Neural crest cell (in vitro differentiated cells): ENCODE measurements at regions not wholly inside any gene's neighbourhood (a gene's known extent, or its start where the extent isn't known, plus 50 kb on each side); places are given as distances from the start of the nearest gene placed in this dataset.

Experiments used
- DNase-seq: peaks from one replicate; pipeline ENCODE4 v3.0.0; 2021; ENCODE audit warnings: low read depth, mixed read lengths, low spot score
- H3K27ac Mint-ChIP-seq: one replicate; pipeline ENCODE4 v1.8.0; 2021; ENCODE audit warnings: mild to moderate bottlenecking, mixed read lengths; ENCODE audit not compliant: unreplicated experiment
- H3K27me3 Mint-ChIP-seq: 2 replicates; pipeline ENCODE4 v1.8.0; 2021; ENCODE audit warnings: low read depth, mild to moderate bottlenecking, mixed read lengths
- H3K36me3 Mint-ChIP-seq: 2 replicates; pipeline ENCODE4 v1.8.0; 2021; ENCODE audit warnings: low read depth, mild to moderate bottlenecking, mixed read lengths
- H3K4me1 Mint-ChIP-seq: 2 replicates; pipeline ENCODE4 v1.8.0; 2021; ENCODE audit warnings: mixed read lengths
- H3K4me3 Mint-ChIP-seq: one replicate; pipeline ENCODE4 v1.8.0; 2021; ENCODE audit warnings: mild to moderate bottlenecking, mixed read lengths
- H3K9me3 Mint-ChIP-seq: 2 replicates; pipeline ENCODE4 v1.8.0; 2021; ENCODE audit warnings: mixed read lengths
- CTCF ChIP-seq: fragments of 200-600 bp; sonication (generic); conservative IDR thresholded peaks from 2 replicates; pipeline ENCODE4 v1.5.0; 2021; ENCODE audit warnings: antibody characterized with exemption, mild to moderate bottlenecking

- no peak for DNase-seq
- no peak for TF ChIP-seq CTCF
- no peak overlapping the region for H3K27ac Mint-ChIP-seq
- no peaks in the 10 kb centered on the region for H3K4me1 Mint-ChIP-seq
- no peaks in the 10 kb centered on the region for H3K36me3 Mint-ChIP-seq
- H3K4me3 Mint-ChIP-seq: no peak overlapping the region
- peaks cover 5% of the 10 kb centered on the region for H3K9me3 Mint-ChIP-seq
- no peaks in the 10 kb centered on the region for H3K27me3 Mint-ChIP-seq
Observed at GRCh38 chr12:67782573-67782972, 134.0 kb downstream of the DYRK2 start.

GRCh38 chr12:67783393-67783792, 134.8 kb downstream of the DYRK2 start:
- H3K27ac Mint-ChIP-seq: no peak overlapping the region
- H3K4me3 Mint-ChIP-seq: no peak overlapping the region
- TF ChIP-seq CTCF: no peak
- DNase-seq: no peak
- H3K4me1 Mint-ChIP-seq: no peaks in the 10 kb centered on the region
- no peaks in the 10 kb centered on the region for H3K36me3 Mint-ChIP-seq
- H3K9me3 Mint-ChIP-seq: peaks cover 5% of the 10 kb centered on the region
- no peaks in the 10 kb centered on the region for H3K27me3 Mint-ChIP-seq

- no peak for TF ChIP-seq CTCF
- DNase-seq: no peak
- no peak overlapping the region for H3K27ac Mint-ChIP-seq
- no peaks in the 10 kb centered on the region for H3K4me1 Mint-ChIP-seq
- H3K27me3 Mint-ChIP-seq: no peaks in the 10 kb centered on the region
- H3K4me3 Mint-ChIP-seq: no peak overlapping the region
- H3K9me3 Mint-ChIP-seq: peaks cover 5% of the 10 kb centered on the region
- H3K36me3 Mint-ChIP-seq: no peaks in the 10 kb centered on the region
Observed at GRCh38 chr12:67784831-67785230, 136.3 kb downstream of the DYRK2 start.

- Mint-ChIP-seq H3K36me3 (no peaks in the 10 kb centered on the region), H3K27ac (no peak overlapping the region), H3K9me3 (peaks cover 5% of the 10 kb centered on the region), H3K27me3 (no peaks in the 10 kb centered on the region), H3K4me3 (no peak overlapping the region), H3K4me1 (no peaks in the 10 kb centered on the region)
- DNase-seq: no peak
- TF ChIP-seq CTCF: no peak
Observed at GRCh38 chr12:67786086-67786485, 137.5 kb downstream of the DYRK2 start.

GRCh38 chr12:67788118-67788517, 139.6 kb downstream of the DYRK2 start:
- Mint-ChIP-seq H3K27ac (no peak overlapping the region), H3K36me3 (no peaks in the 10 kb centered on the region), H3K9me3 (peaks cover 8% of the 10 kb centered on the region), H3K4me1 (no peaks in the 10 kb centered on the region), H3K27me3 (no peaks in the 10 kb centered on the region), H3K4me3 (no peak overlapping the region)
- no peak for DNase-seq
- TF ChIP-seq CTCF: no peak

GRCh38 chr12:67789266-67789665, 140.7 kb downstream of the DYRK2 start:
- TF ChIP-seq CTCF: no peak
- Mint-ChIP-seq H3K36me3 (no peaks in the 10 kb centered on the region), H3K4me1 (no peaks in the 10 kb centered on the region), H3K4me3 (no peak overlapping the region), H3K9me3 (peaks cover 8% of the 10 kb centered on the region), H3K27ac (no peak overlapping the region), H3K27me3 (no peaks in the 10 kb centered on the region)
- DNase-seq: no peak
